ES-I3 (cell line): ENCODE measurements at regions not wholly inside any gene's neighbourhood (a gene's known extent, or its start where the extent isn't known, plus 50 kb on each side); places are given as distances from the start of the nearest gene placed in this dataset.

Experiments
- H3K36me3 ChIP-seq: 2 replicates; pipeline ENCODE4 v1.6.1; 2013; ENCODE audit warnings: mild to moderate bottlenecking, low read length, control low read depth, moderate library complexity; ENCODE audit not compliant: insufficient read depth
- H3K4me1 ChIP-seq: 2 replicates; pipeline ENCODE4 v1.6.1; 2013; ENCODE audit warnings: mild to moderate bottlenecking, control low read depth, low read length; ENCODE audit not compliant: insufficient read depth
- H3K9ac ChIP-seq: 2 replicates; pipeline ENCODE4 v1.6.1; 2013; ENCODE audit warnings: low read depth, mild to moderate bottlenecking, low read length, moderate library complexity
- H3K9me3 ChIP-seq: 2 replicates; pipeline ENCODE4 v1.6.1; 2013; ENCODE audit warnings: mild to moderate bottlenecking, low read length, moderate library complexity; ENCODE audit not compliant: control insufficient read depth, insufficient read depth

- H3K9ac ChIP-seq, result no peak overlapping the region
- no peaks in the 10 kb centered on the region for H3K4me1 ChIP-seq
- H3K36me3 ChIP-seq, result no peaks in the 10 kb centered on the region
- H3K9me3 ChIP-seq, result no peaks in the 10 kb centered on the region
These were observed 1761.5 kb downstream of the MAT2B start for GRCh38 chr5:165266939-165267338.

- Histone ChIP-seq H3K9me3 (no peaks in the 10 kb centered on the region), H3K4me1 (no peaks in the 10 kb centered on the region), H3K36me3 (no peaks in the 10 kb centered on the region), H3K9ac (no peak overlapping the region)
These were observed 1767.0 kb downstream of the MAT2B start for GRCh38 chr5:165272436-165272835.

DNA sequence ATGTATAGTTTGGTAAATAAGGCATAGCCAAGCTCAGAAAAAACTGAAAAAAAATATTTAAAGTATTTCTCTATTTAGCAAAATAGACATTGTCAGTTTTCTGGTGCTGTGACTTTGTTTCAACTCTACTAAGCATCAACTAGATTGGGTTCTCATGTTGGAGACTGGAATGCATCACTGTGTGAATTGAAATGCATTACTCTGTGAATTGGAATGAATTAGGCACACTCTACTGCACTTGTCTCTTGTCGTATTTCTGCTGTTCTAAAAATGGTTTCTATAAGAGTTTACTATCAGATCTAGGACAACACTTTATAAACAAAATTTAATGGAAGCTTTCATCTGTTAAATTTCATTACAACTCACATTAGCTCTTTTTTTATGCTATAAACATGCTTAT, 1772.2 kb downstream of the MAT2B start:
- no peaks in the 10 kb centered on the region for H3K36me3 ChIP-seq
- H3K9ac ChIP-seq, result no peak overlapping the region
- H3K4me1 ChIP-seq, result no peaks in the 10 kb centered on the region
- no peaks in the 10 kb centered on the region for H3K9me3 ChIP-seq

DNA sequence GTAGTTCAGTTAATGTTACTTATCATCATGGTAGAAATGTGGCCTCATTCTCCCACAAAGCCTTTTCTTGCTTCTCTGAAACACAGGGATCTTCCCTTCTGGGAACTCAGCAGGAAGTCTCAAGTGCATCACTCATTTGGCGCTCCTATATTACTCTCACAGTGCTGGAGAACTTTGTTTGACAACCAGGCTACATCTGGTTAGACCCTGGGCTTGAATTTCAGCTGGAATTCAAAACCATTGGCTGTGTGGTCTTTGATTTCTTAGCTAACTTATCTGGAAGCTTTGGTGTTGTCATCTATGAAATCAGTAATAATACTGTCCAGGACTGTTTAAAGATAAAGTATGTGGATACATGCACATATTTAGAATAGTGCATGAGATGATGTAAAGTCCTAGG, 1777.1 kb downstream of the MAT2B start:
- Histone ChIP-seq H3K36me3 (no peaks in the 10 kb centered on the region), H3K4me1 (no peaks in the 10 kb centered on the region), H3K9ac (no peak overlapping the region), H3K9me3 (no peaks in the 10 kb centered on the region)

DNA sequence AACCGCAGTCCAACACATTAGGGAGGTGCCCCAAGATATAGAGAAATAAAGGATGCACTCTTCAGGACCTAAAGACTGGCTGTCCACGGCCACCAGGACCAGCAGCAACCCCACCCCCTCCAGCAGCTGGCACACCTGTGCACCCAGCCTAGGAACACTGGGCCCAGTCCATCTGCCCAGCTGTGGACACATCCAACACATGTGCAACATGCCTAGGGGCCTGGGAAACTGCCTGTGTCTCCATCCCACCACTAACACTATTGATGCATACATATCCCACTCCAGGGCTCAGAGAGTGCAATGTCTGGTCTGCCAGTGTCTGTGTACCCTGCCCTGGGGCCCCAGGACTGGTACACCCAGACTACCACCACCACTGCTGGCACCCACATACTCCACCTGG, 1781.3 kb downstream of the MAT2B start:
- no peak overlapping the region for H3K9ac ChIP-seq
- H3K9me3 ChIP-seq, result no peaks in the 10 kb centered on the region
- no peaks in the 10 kb centered on the region for H3K36me3 ChIP-seq
- no peaks in the 10 kb centered on the region for H3K4me1 ChIP-seq

- Histone ChIP-seq H3K36me3 (no peaks in the 10 kb centered on the region), H3K9me3 (no peaks in the 10 kb centered on the region), H3K9ac (no peak overlapping the region), H3K4me1 (no peaks in the 10 kb centered on the region)
These were observed 1785.1 kb downstream of the MAT2B start for GRCh38 chr5:165290535-165290934.

GRCh38 chr5:165296401-165297130, 1791.1 kb downstream of the MAT2B start:
- no peaks in the 10 kb centered on the region for H3K4me1 ChIP-seq
- no peak overlapping the region for H3K9ac ChIP-seq
- H3K9me3 ChIP-seq, result no peaks in the 10 kb centered on the region
- H3K36me3 ChIP-seq, result no peaks in the 10 kb centered on the region

DNA sequence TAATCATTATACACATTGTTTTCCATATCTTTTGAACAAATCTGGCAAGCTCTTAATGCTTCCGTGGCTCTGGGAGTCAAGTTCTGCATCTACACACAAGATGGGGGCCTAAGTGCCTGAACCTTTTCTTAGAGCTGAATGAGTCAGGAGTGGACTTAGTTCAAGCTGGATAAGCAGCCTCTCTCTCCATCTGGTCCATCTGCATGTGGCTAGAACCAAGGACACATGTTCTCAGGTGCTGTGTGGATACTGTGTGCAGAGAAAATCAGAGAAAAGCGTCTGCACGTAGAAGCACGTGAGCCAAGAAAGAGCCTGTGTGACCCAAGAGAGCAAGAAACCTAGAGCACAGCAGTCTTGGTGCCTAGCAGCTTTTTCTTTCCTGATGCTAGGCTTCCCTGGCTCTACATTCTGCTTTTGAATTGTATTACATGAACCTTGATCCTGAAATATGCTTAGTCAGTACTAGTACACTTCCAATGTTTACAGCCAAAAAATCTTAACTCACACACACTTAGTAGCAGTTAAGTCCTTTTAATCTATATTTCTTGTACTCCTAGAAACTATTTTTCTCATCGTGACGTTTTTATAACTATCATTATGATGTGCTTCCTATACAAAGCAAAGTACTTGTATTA, 1798.9 kb downstream of the MAT2B start:
- no peaks in the 10 kb centered on the region for H3K36me3 ChIP-seq
- H3K4me1 ChIP-seq, result no peaks in the 10 kb centered on the region
- H3K9me3 ChIP-seq, result no peaks in the 10 kb centered on the region; the same call in 1 of the 2 replicates
- no peak overlapping the region for H3K9ac ChIP-seq

- H3K36me3 ChIP-seq, result no peaks in the 10 kb centered on the region
- H3K9ac ChIP-seq, result no peak overlapping the region
- H3K9me3 ChIP-seq, result no peaks in the 10 kb centered on the region; the same call in 1 of the 2 replicates
- H3K4me1 ChIP-seq, result no peaks in the 10 kb centered on the region
These were observed 1800.2 kb downstream of the MAT2B start for GRCh38 chr5:165305596-165305995.

GRCh38 chr5:165309446-165309845, 1804.0 kb downstream of the MAT2B start:
- no peak overlapping the region for H3K9ac ChIP-seq
- no peaks in the 10 kb centered on the region for H3K4me1 ChIP-seq
- H3K9me3 ChIP-seq, result no peaks in the 10 kb centered on the region; the same call in 1 of the 2 replicates
- H3K36me3 ChIP-seq, result no peaks in the 10 kb centered on the region

GRCh38 chr5:165310031-165310430, 1804.6 kb downstream of the MAT2B start:
- no peaks in the 10 kb centered on the region; the same call in 1 of the 2 replicates for H3K9me3 ChIP-seq
- no peak overlapping the region for H3K9ac ChIP-seq
- H3K36me3 ChIP-seq, result no peaks in the 10 kb centered on the region
- no peaks in the 10 kb centered on the region for H3K4me1 ChIP-seq

GRCh38 chr5:165321912-165322311, 1816.5 kb downstream of the MAT2B start:
- Histone ChIP-seq H3K9ac (no peak overlapping the region), H3K9me3 (peaks cover 5% of the 10 kb centered on the region), H3K36me3 (no peaks in the 10 kb centered on the region), H3K4me1 (no peaks in the 10 kb centered on the region)

- no peaks in the 10 kb centered on the region for H3K36me3 ChIP-seq
- no peaks in the 10 kb centered on the region for H3K4me1 ChIP-seq
- H3K9me3 ChIP-seq, result no peaks in the 10 kb centered on the region
- H3K9ac ChIP-seq, result no peak overlapping the region
These were observed 1819.8 kb downstream of the MAT2B start for GRCh38 chr5:165325221-165325620.

DNA sequence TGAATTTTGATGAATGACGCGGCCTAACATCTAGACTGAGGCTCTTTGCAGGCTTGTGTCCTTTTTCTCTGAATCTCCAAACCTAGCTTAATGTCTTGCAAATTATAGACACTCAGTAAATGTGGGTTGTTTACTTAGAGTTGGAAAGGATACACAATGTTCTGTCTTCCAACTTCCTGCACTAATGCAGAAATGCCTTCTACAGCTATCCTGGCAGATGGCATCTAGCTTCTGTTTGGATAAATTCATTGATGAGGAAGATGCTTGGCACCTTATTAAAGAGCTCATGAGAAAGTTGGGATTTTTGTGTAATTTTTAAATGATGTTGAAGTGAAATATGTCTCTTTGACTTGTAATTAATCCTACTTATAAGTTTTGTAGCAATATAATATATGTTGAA, 1822.2 kb downstream of the MAT2B start:
- no peaks in the 10 kb centered on the region for H3K36me3 ChIP-seq
- H3K9ac ChIP-seq, result no peak overlapping the region
- no peaks in the 10 kb centered on the region for H3K4me1 ChIP-seq
- no peaks in the 10 kb centered on the region for H3K9me3 ChIP-seq

- no peak overlapping the region for H3K9ac ChIP-seq
- H3K36me3 ChIP-seq, result no peaks in the 10 kb centered on the region
- no peaks in the 10 kb centered on the region for H3K4me1 ChIP-seq
- no peaks in the 10 kb centered on the region for H3K9me3 ChIP-seq
These were observed 1823.4 kb downstream of the MAT2B start for GRCh38 chr5:165328846-165329245.
